ENCODE measurements at regions not wholly inside any gene's neighbourhood (a gene's known extent, or its start where the extent isn't known, plus 50 kb on each side); places are given as distances from the start of the nearest gene placed in this dataset.
A peak's percentile ranks its signal among the peaks of the same experiment; 100 is the strongest.

GRCh38 chr4:4727536-4727935, 131.9 kb upstream of the MSX1 start:
- intact Hi-C loops (cut with DNase I; ENCODE audit: low total_unique reads) = no loop called here
- Histone ChIP-seq H3K4me1 (no peaks in the 10 kb centered on the region), H3K4me3 (no peak overlapping the region), H3K36me3 (no peaks in the 10 kb centered on the region), H3K27ac (no peak overlapping the region), H3K27me3 (no peaks in the 10 kb centered on the region), H3K9me3 (peaks cover 0 to 6% of the 10 kb centered on the region in 2 donors)
- no peak for DNase-seq
- TF ChIP-seq CTCF (IDR thresholded peaks at IDR 0.05) (no peak), POLR2A (IDR thresholded peaks at IDR 0.05) (no peak)

GRCh38 chr4:4726051-4726450, 133.4 kb upstream of the MSX1 start:
- H3K36me3 ChIP-seq = no peaks in the 10 kb centered on the region
- H3K4me3 ChIP-seq = no peak overlapping the region
- intact Hi-C loops (cut with DNase I; ENCODE audit: low total_unique reads) = no loop called here
- no peak for TF ChIP-seq CTCF (IDR thresholded peaks at IDR 0.05)
- no peak for TF ChIP-seq POLR2A (IDR thresholded peaks at IDR 0.05)
- no peak overlapping the region for H3K27ac ChIP-seq
- no peaks in the 10 kb centered on the region for H3K27me3 ChIP-seq
- peaks cover 0 to 6% of the 10 kb centered on the region in 2 donors for H3K9me3 ChIP-seq
- no peak for DNase-seq
- no peaks in the 10 kb centered on the region for H3K4me1 ChIP-seq

GRCh38 chr4:4724321-4724720, 135.1 kb upstream of the MSX1 start:
- intact Hi-C loops (cut with DNase I; ENCODE audit: low total_unique reads) = no loop called here
- no peaks in the 10 kb centered on the region for H3K36me3 ChIP-seq
- peaks cover 0 to 6% of the 10 kb centered on the region in 2 donors for H3K9me3 ChIP-seq
- no peaks in the 10 kb centered on the region for H3K4me1 ChIP-seq
- DNase-seq = peak in 1 of 2 donors; percentile 25
- no peak overlapping the region for H3K4me3 ChIP-seq
- no peak overlapping the region for H3K27ac ChIP-seq
- H3K27me3 ChIP-seq = no peaks in the 10 kb centered on the region
- TF ChIP-seq POLR2A (IDR thresholded peaks at IDR 0.05) (no peak), CTCF (IDR thresholded peaks at IDR 0.05) (no peak)

DNA sequence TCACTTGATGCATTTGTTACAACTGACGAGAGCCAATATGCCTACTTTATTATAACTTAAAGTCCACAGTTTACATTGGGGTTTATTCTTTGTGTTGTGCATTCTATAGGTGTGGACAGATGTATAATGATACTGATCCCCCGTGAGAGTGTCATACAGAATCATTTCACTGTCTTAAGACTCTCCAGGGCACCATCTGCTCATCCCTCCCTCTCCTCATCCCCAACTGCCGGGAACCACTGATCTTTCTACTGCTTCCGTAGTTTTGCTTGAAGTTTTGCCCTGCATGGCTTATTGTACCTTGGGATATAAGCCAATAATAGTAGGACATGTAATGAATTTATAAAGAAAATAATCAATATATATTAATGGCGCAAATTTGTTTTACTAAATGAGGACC, 137.8 kb upstream of the MSX1 start:
- no peak overlapping the region for H3K27ac ChIP-seq
- H3K27me3 ChIP-seq = no peaks in the 10 kb centered on the region
- no peak for DNase-seq
- TF ChIP-seq CTCF (IDR thresholded peaks at IDR 0.05) (no peak), POLR2A (IDR thresholded peaks at IDR 0.05) (no peak)
- H3K9me3 ChIP-seq = peaks cover 0 to 6% of the 10 kb centered on the region in 2 donors
- intact Hi-C loops (cut with DNase I; ENCODE audit: low total_unique reads) = no loop called here
- H3K4me3 ChIP-seq = no peak overlapping the region
- H3K4me1 ChIP-seq = no peaks in the 10 kb centered on the region
- no peaks in the 10 kb centered on the region for H3K36me3 ChIP-seq

DNA sequence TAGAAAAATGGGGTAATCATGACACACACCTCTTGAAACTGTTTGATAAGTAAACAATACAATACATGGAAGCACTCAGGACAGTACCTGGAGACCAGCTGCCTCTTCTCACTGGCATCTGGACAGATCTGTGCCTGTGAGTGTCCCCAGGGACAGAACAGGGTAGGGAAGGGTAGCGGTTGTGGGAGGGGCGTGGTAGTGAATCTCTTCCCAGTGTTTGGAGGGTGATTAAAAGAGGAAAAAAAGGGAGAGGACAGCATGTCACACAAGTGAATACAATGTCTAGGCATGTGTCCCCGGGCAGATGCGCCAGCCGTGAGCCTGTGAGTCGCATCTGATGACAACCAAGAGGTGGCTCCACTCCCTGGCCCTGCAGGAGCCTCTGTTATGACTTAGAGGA, 138.8 kb upstream of the MSX1 start:
- no peaks in the 10 kb centered on the region for H3K36me3 ChIP-seq
- H3K4me1 ChIP-seq = no peaks in the 10 kb centered on the region
- intact Hi-C loops (cut with DNase I; ENCODE audit: low total_unique reads) = no loop called here
- H3K27ac ChIP-seq = no peak overlapping the region
- DNase-seq = no peak
- peaks cover 0 to under 1% of the 10 kb centered on the region in 2 donors for H3K9me3 ChIP-seq
- no peaks in the 10 kb centered on the region for H3K27me3 ChIP-seq
- no peak overlapping the region for H3K4me3 ChIP-seq
- TF ChIP-seq POLR2A (IDR thresholded peaks at IDR 0.05) (no peak), CTCF (IDR thresholded peaks at IDR 0.05) (no peak)
